ENCODE measurements at regions not wholly inside any gene's neighbourhood (a gene's known extent, or its start where the extent isn't known, plus 50 kb on each side); places are given as distances from the start of the nearest gene placed in this dataset.

DNA sequence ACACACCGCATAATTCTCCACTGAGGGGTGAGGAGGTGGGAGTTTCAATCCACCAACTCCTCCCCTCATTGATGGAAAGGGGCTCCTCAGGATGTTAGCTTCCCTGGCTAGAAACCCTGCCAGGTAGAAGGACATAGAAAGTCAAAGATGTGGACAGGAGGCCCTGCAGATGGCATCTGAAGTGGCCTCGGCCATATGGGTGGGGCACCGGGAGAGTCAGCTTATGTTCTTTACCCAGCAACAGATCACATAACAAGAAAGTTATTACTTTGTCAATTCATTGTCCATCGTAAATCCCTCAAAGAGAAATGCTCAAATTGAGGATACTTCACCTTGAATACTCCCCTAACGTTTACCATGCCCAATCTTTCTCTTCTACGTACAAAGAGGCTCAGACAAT is 97.3 kb upstream of the ARHGEF3 start:
- DNase-seq (ENCODE audit: low read depth, low spot score), result no peak

DNA sequence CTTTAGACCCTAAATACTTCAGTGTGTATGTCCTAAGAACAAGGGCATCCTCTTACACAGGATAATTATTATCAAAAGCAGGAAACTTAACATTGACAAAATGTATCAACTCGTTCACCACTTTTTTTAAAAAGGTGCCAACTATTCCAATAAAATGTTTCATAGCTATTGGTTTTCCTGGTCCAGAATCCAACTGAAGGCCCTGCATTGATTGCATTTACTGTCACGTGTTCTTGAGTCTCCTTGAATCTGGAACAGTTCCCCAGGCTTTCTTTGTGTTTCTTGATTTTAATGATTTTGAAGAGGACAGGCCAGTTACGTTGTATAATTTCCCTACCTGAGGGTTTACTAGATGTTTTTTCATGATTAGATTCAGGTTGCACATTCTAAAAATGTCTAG is 94.6 kb upstream of the ARHGEF3 start:
- no peak for DNase-seq (ENCODE audit: low read depth, low spot score)

DNA sequence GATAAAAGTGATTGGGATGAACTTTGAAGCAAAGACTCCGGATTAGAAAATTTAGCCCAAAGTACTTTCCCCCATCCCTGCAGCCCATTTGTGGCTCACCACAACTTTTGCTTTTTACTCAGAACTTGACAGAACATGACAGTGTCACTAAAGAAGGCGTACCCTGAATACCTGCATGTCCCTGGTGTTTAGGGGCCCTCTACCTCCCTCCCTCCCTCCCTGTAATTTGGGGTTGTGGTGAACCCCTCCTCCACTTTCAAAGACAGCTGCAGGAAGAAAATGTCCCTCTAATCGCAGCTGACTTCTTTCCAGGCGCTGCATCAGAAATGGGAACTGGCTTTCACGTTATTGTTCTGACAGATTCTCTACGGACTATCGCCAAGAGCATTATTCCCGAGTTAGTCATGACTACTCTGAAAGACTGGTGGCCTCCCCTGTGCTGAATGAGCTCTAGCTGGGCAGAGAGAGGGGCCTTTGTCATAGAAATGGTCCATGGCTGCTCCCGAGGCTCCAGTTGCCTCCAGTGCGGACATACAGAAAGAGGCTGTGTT is 93.2 kb upstream of the ARHGEF3 start:
- DNase-seq (ENCODE audit: low read depth, low spot score), result peak; percentile 91

DNA sequence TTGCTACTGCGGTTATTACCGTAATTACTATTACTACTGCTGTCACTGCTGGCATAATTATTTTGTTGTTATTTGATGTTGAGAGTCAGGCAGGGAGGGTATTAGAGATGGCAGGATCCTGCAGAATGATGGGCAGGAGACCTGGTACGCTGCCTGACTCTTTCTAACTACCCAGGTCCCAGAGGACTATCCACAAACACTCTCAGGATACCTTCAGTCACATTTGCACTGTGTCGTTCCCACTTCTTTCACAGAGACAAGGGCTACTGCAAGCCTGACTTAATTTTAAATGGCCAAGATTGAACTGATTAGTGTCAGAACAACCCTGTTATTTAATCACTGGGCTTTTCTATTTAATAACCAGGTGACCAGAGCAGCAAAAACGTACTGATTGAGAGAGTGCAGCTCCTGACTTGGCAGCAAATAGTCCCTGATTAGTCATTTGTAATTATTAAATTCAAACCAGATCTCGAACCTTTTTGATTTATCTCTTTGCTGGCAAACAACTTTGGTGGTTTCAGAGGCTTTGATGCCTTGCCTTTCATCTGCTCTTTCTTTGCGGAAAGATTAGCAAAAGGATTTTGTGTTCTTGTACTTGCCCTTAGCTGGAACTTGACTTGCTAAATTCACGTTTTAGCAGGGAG is 88.8 kb upstream of the ARHGEF3 start:
- peak; percentile 49 for DNase-seq (ENCODE audit: low read depth, low spot score)

DNA sequence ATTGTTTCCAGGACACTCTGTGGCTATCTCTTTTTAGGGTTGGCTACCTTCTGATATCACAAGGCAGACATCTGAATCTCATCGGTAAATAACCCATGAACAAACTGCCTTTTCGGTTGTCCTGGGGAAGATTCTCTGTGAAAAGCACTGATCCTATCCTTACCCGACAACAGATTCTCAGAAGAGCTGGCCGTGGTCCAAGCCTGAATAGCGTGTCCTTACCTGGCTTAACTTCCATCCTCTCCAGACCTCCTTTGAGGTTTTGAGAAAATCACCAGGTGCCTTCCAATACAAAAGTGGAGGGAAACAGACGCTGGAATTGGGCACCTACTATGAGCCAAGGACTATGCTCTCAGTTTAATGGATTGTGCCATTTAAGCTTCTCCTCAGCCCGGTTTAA is 87.4 kb upstream of the ARHGEF3 start:
- no peak for DNase-seq (ENCODE audit: low read depth, low spot score)

DNA sequence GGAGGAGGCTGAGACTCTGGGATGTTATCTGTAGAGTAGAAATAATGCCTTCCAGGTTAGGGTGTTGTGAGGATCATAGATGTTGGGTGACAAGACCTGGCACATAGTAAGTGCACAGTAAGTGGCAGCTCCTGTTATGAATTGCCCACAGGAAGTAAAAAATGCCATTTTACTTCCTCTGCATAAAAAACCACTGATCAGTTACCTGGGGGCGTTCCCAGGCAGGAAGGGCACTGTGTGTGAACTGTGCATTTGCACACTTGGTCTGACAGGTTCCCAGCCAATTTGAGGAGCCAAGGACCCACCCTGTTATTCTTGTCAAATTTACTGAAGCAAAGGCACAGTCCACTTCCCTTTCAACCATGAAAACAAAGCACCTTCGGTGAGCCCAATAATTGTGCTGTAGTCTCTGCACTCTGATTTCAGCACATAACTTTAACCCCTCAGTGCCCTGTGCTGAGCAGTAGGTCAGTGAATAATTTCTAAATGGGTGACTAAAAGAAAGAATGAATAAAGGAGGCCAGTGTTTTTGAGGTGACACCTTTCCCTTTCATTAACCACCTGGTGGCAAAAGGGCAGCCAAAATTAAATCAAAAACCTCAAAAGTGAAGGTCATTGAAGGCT is 85.8 kb upstream of the ARHGEF3 start:
- DNase-seq (ENCODE audit: low read depth, low spot score), result no peak

DNA sequence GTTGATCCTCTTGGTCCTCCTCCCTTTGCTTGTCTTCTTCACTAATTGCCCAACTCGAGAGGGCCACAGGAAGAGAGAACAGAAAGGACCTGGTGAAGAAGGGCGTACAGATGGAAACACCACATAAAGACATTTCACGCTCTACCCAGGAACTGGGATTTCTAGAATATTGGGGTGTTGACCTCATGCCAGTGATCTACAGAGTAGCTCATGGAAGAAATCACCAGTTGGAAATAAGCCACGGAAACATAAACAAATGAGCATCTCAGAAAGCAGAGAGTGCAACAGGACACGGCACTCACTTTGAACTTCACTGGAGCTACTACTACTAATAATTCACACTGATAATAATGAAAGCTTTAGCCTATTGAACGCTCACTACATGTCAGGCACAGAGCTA is 84.6 kb upstream of the ARHGEF3 start:
- no peak for DNase-seq (ENCODE audit: low read depth, low spot score)

DNA sequence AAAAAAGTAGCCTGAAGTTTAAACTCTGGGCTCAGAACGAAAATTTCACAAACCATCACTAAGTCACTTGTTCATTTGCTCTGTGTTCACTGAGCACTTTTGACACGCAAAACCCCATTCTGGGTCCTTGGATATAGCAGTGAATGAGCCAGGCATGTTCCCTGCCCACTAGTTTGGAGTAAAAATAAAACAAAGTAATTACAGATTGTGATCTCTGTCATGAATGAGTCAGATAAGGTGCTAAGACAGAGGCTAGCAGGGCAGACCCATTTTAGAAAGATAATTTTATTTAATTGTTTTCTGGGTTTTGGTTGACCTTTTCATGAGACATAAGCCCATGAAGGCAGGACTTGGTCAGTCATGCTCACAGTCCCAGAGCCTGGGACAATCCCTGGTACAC is 84.1 kb upstream of the ARHGEF3 start:
- no peak for DNase-seq (ENCODE audit: low read depth, low spot score)

DNA sequence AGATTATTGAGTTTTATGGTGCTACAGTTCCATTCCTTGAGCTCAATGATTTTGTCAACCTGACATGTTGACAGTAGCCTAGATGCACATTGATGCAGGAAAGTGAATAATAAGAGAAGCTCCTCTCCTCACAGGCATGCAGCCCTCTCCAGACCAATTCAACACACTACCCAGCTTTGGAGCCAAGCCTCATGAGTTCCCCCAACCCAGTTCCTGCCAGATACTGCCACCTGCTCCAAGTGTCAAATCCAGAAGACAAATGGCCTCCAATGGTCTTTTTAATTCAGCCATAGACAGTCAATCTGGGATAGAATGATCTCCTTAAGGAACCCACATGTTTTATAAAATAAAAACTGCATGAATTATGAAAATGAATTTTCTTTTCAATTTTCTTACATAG is 83.7 kb upstream of the ARHGEF3 start:
- no peak for DNase-seq (ENCODE audit: low read depth, low spot score)

DNA sequence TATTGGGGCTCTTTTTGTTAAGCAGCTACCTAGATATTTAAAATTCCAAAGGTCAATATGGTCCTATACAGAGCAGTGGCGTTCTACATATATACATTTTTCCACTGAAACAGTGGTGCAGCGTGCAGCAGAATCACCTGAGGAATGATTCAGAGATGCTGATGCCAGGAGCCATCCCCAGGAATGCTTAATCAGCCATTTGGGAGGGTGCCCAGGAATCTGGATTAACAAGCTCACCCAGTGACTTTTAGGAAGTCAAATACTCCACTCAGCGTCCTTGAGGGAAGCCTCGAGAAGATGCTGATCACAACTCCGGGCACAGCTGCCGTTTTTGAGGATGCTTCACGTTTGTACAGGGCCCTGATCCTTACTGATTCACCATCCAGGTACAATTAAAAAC is 82.6 kb upstream of the ARHGEF3 start:
- DNase-seq (ENCODE audit: low read depth, low spot score), result peak; percentile 77

DNA sequence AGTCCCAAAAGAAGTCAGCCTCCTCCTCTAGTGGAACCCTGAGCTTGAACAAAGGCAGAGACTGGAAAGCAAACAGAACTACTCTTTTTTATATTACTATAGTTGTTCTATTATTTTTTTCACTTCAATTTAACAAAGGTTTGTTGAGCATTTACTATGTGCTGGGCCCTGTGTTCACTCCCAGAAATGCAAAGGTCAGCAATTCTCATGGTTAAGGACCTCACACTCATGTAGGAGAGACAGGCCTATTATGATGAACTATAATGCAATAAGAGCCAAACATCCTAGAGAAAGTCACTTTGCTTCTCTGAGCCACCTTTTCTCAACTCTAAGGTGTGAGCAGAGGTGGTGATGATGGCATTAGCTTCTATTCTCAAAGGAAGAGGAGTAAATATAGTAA is 82.1 kb upstream of the ARHGEF3 start:
- no peak for DNase-seq (ENCODE audit: low read depth, low spot score)

DNA sequence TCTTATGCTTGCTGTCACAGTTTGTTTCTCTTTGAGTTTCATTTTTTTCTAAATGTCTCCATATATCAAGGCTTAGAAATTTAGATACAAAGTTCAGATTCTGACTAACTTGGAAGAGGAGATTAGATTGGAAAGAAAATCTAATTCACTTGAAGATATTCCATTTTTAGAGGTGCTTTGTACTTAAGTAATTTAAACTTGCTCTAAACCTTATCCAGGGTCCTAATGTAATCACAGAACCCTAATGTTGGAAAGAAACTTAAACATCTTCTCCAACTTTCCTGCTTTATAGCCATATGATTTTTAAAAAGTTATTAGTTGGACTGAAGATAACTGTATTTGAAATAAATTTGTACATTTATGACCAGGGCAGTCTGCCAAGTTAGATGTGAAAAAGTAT is 81.1 kb upstream of the ARHGEF3 start:
- no peak for DNase-seq (ENCODE audit: low read depth, low spot score)

DNA sequence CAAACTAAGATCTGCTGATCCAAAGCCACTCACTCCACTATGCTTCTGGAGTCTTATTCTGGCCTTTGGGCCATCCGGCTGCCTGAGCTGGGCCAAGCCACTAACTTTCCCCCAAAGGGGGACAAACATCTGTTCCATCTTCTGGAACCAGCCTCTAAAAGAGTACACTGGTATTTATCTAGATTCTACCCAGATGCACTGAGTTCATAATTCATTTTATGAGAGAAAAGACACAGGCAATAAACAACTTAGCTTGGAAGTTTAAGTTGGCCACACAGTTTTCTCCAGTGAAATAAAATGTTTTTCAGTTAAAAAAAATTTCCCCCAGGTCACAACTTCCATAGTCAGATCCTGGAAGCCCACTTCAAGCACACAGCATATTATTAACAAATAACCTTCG is 80.1 kb upstream of the ARHGEF3 start:
- no peak for DNase-seq (ENCODE audit: low read depth, low spot score)

DNA sequence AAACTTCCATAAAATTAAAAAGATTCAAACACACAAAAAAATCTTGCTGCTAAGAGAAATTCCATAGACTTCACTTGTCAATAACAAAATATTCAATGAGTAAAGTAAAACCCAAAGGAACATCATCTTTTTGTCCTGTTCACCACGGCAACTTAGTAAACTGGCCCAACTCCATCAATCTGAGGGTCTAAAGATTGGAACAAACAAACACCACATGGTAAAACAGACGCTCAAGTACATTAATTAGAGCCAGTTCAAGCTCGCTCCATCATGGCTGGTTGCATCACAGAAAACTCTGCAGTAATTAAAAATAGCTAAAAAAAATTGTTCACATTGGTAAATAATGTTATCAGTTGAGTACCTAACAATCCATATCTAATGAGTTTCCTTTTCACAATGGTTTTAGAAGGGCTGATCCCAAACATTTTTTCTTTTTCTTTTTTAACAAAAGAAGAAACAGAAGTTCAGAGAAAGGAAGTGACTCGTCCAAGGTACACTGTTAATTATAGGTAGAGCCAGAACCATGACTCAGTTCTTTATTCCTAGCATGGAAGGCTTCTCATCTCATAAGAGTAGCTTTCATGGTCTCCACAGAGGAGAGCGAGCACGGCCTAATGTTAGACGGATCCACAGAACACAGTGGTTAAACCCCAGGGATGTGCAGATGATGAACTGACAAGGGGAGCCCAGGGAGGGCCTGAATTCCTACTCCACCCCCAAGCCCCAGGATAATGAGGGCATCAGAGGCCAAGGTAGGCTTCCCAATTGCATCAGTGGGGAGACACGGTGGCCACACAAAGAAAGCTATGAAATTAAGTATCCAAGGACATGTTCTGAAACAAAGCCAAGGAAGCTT is 79.2 kb upstream of the ARHGEF3 start:
- no peak for DNase-seq (ENCODE audit: low read depth, low spot score)

DNA sequence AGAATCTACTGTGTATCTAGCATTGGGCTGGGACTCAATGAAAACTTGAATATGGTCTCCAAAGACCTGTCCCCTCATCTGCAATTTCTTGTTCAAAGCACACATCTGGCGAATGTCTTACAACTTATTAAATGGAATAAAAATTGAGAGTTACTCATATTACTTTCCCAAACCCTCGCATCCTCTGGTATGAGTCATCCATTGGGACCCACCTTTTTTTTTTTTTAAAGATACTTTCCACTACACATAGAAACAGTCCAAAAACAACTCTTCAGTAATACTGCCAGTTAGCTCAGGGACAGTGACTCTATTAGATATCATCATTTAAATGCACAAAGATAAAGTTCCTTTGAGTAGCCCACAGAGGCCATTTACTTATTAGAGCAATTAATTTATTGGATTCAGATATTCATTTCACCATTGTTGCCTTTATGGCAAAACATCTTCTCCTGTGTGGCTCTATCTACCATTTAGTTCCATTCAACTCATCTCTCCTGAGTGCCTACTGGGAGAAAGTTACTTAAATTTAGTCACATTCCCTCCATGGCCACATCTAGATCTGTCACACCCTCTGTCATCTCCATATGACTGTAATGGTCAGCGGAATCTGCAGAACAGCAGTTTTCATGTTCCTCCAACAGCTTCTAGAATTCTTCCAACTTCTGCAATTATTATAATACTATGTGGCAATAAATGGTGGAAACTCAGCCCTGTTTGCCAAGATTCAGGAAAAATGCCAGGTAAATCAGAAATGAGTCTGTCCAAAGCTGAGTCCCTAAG is 77.9 kb upstream of the ARHGEF3 start:
- DNase-seq (ENCODE audit: low read depth, low spot score), result peak; percentile 21

DNA sequence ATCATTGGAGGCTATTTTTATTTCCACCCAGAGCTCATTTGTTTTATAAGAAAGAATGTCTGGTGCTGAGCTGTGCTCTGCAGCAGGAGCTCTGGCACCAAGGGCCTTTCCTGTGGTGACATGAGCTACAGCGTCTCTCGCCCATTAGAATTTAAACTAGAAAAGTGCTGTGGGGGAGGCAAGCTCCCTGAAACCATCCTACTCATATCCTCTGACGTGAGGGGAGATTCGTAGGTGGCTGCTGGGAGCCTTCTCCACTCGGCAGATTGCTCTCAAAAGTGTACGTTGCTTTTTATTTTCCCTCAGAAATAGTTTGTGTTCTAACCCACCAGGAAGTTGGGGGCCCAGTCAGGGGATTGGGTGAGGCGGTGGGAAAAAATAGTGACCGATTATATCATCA is 76.3 kb upstream of the ARHGEF3 start:
- peak; percentile 33 for DNase-seq (ENCODE audit: low read depth, low spot score)

DNA sequence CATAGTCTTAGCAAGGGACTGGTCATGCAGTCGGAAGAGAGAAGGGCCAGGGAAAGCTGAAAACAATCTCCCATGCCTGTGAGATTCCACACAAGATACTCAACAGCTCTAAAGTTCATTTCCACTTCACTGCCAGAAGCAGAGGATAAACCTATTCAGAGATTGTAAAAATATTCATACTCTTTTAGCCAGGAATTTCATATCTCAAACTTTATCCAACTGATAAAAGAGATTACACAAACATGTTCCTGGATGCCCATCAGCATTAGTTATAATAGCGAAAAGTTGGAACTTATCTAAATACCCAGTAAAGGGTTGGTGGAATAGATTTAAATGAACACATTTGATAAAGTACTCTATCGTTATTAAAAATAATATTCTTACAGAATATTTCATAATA is 75.2 kb upstream of the ARHGEF3 start:
- no peak for DNase-seq (ENCODE audit: low read depth, low spot score)

DNA sequence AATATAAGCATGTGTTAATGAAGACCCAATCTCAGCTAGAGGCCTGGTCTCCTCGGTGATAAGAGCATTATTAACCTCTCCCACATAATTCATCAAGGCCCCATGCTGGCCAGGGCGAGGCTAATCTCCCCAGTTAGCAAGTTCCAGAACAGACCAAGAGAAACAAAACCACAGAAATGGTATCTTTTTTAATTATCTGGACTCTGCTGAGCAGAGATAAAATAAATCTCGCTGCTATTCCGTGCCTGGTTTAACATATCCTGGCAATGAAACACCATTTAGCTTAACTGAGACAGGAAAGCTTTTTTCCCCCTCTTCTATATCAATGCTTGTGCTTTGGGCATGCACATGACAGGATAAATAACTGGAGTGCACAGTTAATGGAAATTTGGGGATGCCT is 72.5 kb upstream of the ARHGEF3 start:
- peak; percentile 27 for DNase-seq (ENCODE audit: low read depth, low spot score)

DNA sequence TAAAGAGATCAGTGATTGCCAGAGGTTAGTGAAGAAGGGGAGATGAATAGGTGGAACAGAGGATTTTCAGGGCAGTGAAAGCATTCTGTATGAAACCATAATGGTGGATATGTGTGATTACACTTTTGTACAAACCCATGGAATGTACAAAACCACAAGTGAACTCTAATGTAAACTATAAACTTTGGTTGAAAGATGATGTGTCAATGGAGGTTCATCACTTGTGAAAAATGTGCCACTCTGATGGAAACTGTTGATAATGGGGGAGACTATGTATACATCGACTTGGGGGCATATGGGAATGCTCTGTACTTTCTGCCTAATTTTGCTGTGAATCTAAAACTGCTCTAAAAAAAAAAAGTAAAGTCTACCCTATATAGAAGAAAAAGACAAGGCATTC is 68.7 kb upstream of the ARHGEF3 start:
- no peak for DNase-seq (ENCODE audit: low read depth, low spot score)

DNA sequence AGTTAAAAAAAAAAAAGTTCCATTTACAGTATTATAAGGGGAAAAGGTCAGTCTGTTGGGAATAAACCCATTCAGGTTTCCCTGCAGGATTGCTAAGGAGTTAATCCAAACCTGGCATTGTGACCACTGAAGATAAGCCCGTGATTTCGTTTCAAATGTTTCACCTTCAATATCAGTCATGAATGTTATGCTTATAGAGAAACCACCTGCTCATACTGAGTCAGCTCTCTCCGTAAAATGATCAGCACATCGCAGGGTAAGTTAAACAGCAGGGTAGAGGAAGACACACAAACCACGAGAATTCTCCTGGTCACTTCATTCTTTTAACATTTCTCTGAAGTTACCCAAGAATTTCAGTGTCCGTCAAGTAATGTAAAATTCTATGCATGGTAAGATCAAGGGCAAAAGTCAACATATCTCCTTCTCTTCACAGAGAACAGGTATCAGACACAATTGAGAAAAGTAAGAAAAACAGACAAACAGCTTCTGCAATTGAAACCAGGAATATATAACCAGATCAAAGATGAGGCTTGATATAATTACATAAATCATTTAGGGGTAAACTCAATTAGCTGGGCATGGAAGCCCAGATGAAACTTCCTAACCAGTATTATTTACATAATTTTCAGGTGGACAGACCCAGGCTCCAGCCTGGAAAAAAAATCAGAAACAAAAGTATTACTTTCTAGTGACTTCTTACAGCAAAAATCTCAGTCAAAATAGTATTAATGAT is 67.6 kb upstream of the ARHGEF3 start:
- DNase-seq (ENCODE audit: low read depth, low spot score), result peak; percentile 45

DNA sequence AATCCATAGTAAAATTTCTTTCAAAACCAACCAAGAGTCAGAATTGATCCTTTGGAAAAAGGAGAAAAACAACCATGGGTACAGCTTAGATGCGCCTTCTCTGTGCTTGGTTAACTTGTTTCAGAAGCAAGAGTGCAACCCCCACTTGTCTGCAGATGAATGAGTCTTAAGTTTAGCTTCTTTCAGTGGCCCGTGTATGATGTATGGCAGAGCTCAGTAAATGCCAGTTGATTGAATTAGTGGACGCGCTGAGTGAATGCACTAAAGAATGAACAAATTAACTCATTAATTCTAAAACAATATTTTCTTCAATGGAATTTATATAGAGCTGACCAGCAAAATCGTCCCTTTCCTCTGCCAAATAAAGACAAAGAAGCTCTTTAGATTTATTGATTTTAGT is 67.0 kb upstream of the ARHGEF3 start:
- DNase-seq (ENCODE audit: low read depth, low spot score), result no peak
